ENCODE measurements at regions not wholly inside any gene's neighbourhood (a gene's known extent, or its start where the extent isn't known, plus 50 kb on each side); places are given as distances from the start of the nearest gene placed in this dataset.

GRCh38 chr12:75812271-75813018 lies 219.1 kb downstream of the PHLDA1 start:
- TF ChIP-seq, protein P1, sequence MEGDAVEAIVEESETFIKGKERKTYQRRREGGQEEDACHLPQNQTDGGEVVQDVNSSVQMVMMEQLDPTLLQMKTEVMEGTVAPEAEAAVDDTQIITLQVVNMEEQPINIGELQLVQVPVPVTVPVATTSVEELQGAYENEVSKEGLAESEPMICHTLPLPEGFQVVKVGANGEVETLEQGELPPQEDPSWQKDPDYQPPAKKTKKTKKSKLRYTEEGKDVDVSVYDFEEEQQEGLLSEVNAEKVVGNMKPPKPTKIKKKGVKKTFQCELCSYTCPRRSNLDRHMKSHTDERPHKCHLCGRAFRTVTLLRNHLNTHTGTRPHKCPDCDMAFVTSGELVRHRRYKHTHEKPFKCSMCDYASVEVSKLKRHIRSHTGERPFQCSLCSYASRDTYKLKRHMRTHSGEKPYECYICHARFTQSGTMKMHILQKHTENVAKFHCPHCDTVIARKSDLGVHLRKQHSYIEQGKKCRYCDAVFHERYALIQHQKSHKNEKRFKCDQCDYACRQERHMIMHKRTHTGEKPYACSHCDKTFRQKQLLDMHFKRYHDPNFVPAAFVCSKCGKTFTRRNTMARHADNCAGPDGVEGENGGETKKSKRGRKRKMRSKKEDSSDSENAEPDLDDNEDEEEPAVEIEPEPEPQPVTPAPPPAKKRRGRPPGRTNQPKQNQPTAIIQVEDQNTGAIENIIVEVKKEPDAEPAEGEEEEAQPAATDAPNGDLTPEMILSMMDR (IDR thresholded peaks at IDR 0.05) = no peak
- no peak for TF ChIP-seq POLR2A (IDR thresholded peaks at IDR 0.05)

All from vagina (tissue), 2 donors.